B cell (primary cell): ENCODE measurements at regions not wholly inside any gene's neighbourhood (a gene's known extent, or its start where the extent isn't known, plus 50 kb on each side); places are given as distances from the start of the nearest gene placed in this dataset.

Source experiments
- ATAC-seq: fragments of 200-7000 bp; cut with Tn5 transposase; one replicate; pipeline ENCODE4 v1.10.0; 2021; ENCODE audit warnings: low read depth, mild to moderate bottlenecking, moderate number of reproducible peaks, moderate library complexity
- CTCF ChIA-PET: fragments of 350-600 bp; sonication (Branson Sonifier 250); formaldehyde crosslinking; loops from one replicate; lab custom pipeline; 2021; ENCODE audit warnings: antibody characterized with exemption, inconsistent platforms; lab: Charles Lee
- POLR2A ChIA-PET: fragments of 350-600 bp; sonication (Branson Sonifier 250); formaldehyde crosslinking; loops from one replicate; lab custom pipeline; 2021; ENCODE audit warnings: antibody characterized with exemption; lab: Charles Lee
- DNase-seq: peaks from one replicate; pipeline ENCODE4 v3.0.0; 2013
- H2AFZ ChIP-seq: 2 replicates; pipeline ENCODE4 v1.6.1; 2012; ENCODE audit warnings: mild to moderate bottlenecking, low read depth, low read length; ENCODE audit not compliant: insufficient read depth, poor library complexity, severe bottlenecking
- H3K27ac ChIP-seq, 2 donors: 1 replicate in 1 of 2; 2 replicates in 1 of 2; pipeline ENCODE4 v1.5.1; 2012 to 2013; ENCODE audit warnings: low read length in 2 of 2, mild to moderate bottlenecking in 2 of 2, moderate library complexity in 1 of 2
- H3K27me3 ChIP-seq, 4 experiments: fragments of 200-600 bp in 1 of 4; sonication (generic) in 1 of 4; replicated peaks in 1 of 4; 1 replicate in 2 of 4; 2 replicates in 2 of 4; pipeline versions ENCODE4 v1.6.1 to v1.7.0; 2013 to 2016; ENCODE audit warnings: low read length in 3 of 4, mild to moderate bottlenecking in 2 of 4, mixed read lengths in 1 of 4, moderate library complexity in 1 of 4; ENCODE audit not compliant: insufficient read depth in 4 of 4, control insufficient read depth in 3 of 4; ENCODE audit errors: control extremely low read depth in 1 of 4
- H3K36me3 ChIP-seq, 2 experiments: replicated peaks in 1 of 2; 1 replicate in 1 of 2; 2 replicates in 1 of 2; pipeline versions ENCODE4 v1.6.1 to v1.7.1; 2013; ENCODE audit warnings: low read length in 1 of 2; ENCODE audit not compliant: insufficient read depth in 2 of 2, control insufficient read depth in 1 of 2; ENCODE audit errors: control extremely low read depth in 1 of 2, extremely low read depth in 1 of 2
- H3K4me1 ChIP-seq, 2 donors: fragments of 200-600 bp in 1 of 2; sonication (generic) in 1 of 2; 1 replicate in 1 of 2; 2 replicates in 1 of 2; pipeline versions ENCODE4 v1.5.1 to v1.6.1; 2013 to 2017; ENCODE audit warnings: low read length in 2 of 2; ENCODE audit not compliant: control insufficient read depth in 2 of 2, insufficient read depth in 2 of 2
- H3K4me2 ChIP-seq: replicated peaks from 2 replicates; pipeline ENCODE3; 2012; ENCODE audit warnings: mild to moderate bottlenecking, low read depth, low read length; ENCODE audit not compliant: poor library complexity, severe bottlenecking
- H3K4me3 ChIP-seq, 5 experiments: fragments of 200-600 bp in 1 of 5; sonication (generic) in 1 of 5; 1 replicate in 3 of 5; 2 replicates in 2 of 5; pipeline versions ENCODE4 v1.5.1 to v1.7.0; 2011 to 2016; ENCODE audit warnings: low read length in 4 of 5, mild to moderate bottlenecking in 4 of 5, low read depth in 2 of 5, control low read depth in 1 of 5, moderate library complexity in 1 of 5; ENCODE audit not compliant: insufficient read depth in 1 of 5; ENCODE audit errors: control extremely low read depth in 1 of 5, extremely low read depth in 1 of 5
- H3K79me2 ChIP-seq: fragments of 200-600 bp; sonication (generic); one replicate; pipeline ENCODE4 v1.6.0; 2016; ENCODE audit warnings: low read length; ENCODE audit not compliant: control insufficient read depth, insufficient read depth
- H3K9ac ChIP-seq: fragments of 200-600 bp; sonication (generic); 2 replicates; pipeline ENCODE4 v1.6.1; 2017; ENCODE audit warnings: mild to moderate bottlenecking, low read length, moderate library complexity
- H3K9me3 ChIP-seq, 3 donors: one replicate each; pipeline versions ENCODE4 v1.6.1 to v1.7.1; 2013; ENCODE audit warnings: low read length in 2 of 3; ENCODE audit not compliant: control insufficient read depth in 2 of 3, insufficient read depth in 1 of 3; ENCODE audit errors: control extremely low read depth in 1 of 3
- H4K20me1 ChIP-seq: 2 replicates; pipeline ENCODE4 v1.6.0; 2012; ENCODE audit warnings: mild to moderate bottlenecking, low read length; ENCODE audit not compliant: insufficient read depth, control insufficient read depth, poor library complexity, severe bottlenecking
- H3K27ac Mint-ChIP-seq: one replicate; pipeline ENCODE4 v1.8.0; 2021; ENCODE audit warnings: mixed read lengths
- H3K27me3 Mint-ChIP-seq: one replicate; pipeline ENCODE4 v1.8.0; 2021; ENCODE audit warnings: mixed read lengths
- H3K4me1 Mint-ChIP-seq: one replicate; pipeline ENCODE4 v1.8.0; 2021; ENCODE audit warnings: mixed read lengths
- H3K4me3 Mint-ChIP-seq: one replicate; pipeline ENCODE4 v1.8.0; 2021; ENCODE audit warnings: mixed read lengths
- H3K9me3 Mint-ChIP-seq: one replicate; pipeline ENCODE4 v1.8.0; 2022; ENCODE audit warnings: mixed read lengths; ENCODE audit not compliant: insufficient read depth
- CTCF ChIP-seq: fragments of 200-600 bp; IDR thresholded peaks from one replicate; pipeline ENCODE4 v1.8.0; 2022; ENCODE audit warnings: antibody characterized with exemption, mild to moderate bottlenecking
- EZH2 ChIP-seq: IDR thresholded peaks from 2 replicates; pipeline ENCODE4 v1.6.1; 2012; ENCODE audit warnings: borderline replicate concordance, low read depth, mild to moderate bottlenecking, moderate library complexity, low read length; ENCODE audit not compliant: insufficient read depth, poor library complexity, severe bottlenecking
- WGBS: methylation state at CpG from one replicate; pipeline ENCODE4 v1.1.5; 2013; ENCODE audit warnings: missing lambda C conversion rate; ENCODE audit not compliant: insufficient coverage; 5-methylcytosine and 5-hydroxymethylcytosine counted together
- intact Hi-C: fragments of 100-400 bp; cut with micrococcal nuclease; formaldehyde crosslinking; loops from one replicate; pipeline ENCODE4 v1.10.0; 2022

- Histone ChIP-seq H3K9me3 (peaks cover 0 to 4% (median 0%) of the 10 kb centered on the region in 3 donors), H3K9ac (no peak overlapping the region), H3K36me3 (no peaks in the 10 kb centered on the region), H3K4me1 (peaks cover 29% of the 10 kb centered on the region in 2 donors), H3K4me3 (no peak overlapping the region), H3K27me3 (no peaks in the 10 kb centered on the region), H3K79me2 (no peaks in the 10 kb centered on the region), H2AFZ (no peak overlapping the region), H3K4me2 (peak overlapping the region; percentile 48), H3K27ac (no peak overlapping the region), H4K20me1 (no peaks in the 10 kb centered on the region)
- H3K9me3 Mint-ChIP-seq = no peaks in the 10 kb centered on the region
- 97% methylated on average over 7 of the region's 8 CpGs for WGBS
- H3K27ac Mint-ChIP-seq = no peak overlapping the region
- peaks cover 27% of the 10 kb centered on the region for H3K4me1 Mint-ChIP-seq
- H3K4me3 Mint-ChIP-seq = no peak overlapping the region
- ChIA-PET POLR2A (interaction anchor here (0.6 kb wide), 1 partner anchor 53 kb away, joined by 3 read pairs; no protein-coding TSS in a partner anchor), CTCF (no interaction called here)
- intact Hi-C loops = no loop called here
- no peaks in the 10 kb centered on the region for H3K27me3 Mint-ChIP-seq
- TF ChIP-seq EZH2 (no peak), CTCF (no peak)
- DNase-seq (no peak), ATAC-seq (no peak)
Measured at GRCh38 chr12:32024884-32025592, 65.8 kb downstream of the RESF1 start.

GRCh38 chr12:32025906-32026305 is 66.7 kb downstream of the RESF1 start:
- H3K79me2 ChIP-seq = no peaks in the 10 kb centered on the region
- H3K9me3 ChIP-seq = peaks cover 0 to 4% (median 0%) of the 10 kb centered on the region in 3 donors
- no peaks in the 10 kb centered on the region for H3K27me3 ChIP-seq
- Mint-ChIP-seq H3K4me1 (peaks cover 33% of the 10 kb centered on the region), H3K27ac (no peak overlapping the region), H3K27me3 (no peaks in the 10 kb centered on the region), H3K9me3 (no peaks in the 10 kb centered on the region), H3K4me3 (peak overlapping the region; percentile 11)
- H2AFZ ChIP-seq = peak overlapping the region; percentile 47
- DNase-seq (peak; percentile 25), ATAC-seq (peak; percentile 37)
- H3K9ac ChIP-seq = peak overlapping the region; percentile 32
- TF ChIP-seq EZH2 (no peak), CTCF (no peak)
- H3K4me3 ChIP-seq = no peak overlapping the region
- H3K4me2 ChIP-seq = peak overlapping the region; percentile 48
- H3K27ac ChIP-seq = peak overlapping the region in 1 of 2 donors; percentile 41
- 29% methylated on average over 8 of the region's 8 CpGs for WGBS
- POLR2A ChIA-PET = no interaction called here
- intact Hi-C loops = no loop called here
- H3K36me3 ChIP-seq = no peaks in the 10 kb centered on the region
- CTCF ChIA-PET = no interaction called here
- H4K20me1 ChIP-seq = no peaks in the 10 kb centered on the region
- H3K4me1 ChIP-seq = peaks cover 29 to 33% of the 10 kb centered on the region in 2 donors
